C4-2B (cell line): ENCODE measurements at regions not wholly inside any gene's neighbourhood (a gene's known extent, or its start where the extent isn't known, plus 50 kb on each side); places are given as distances from the start of the nearest gene placed in this dataset.

Experiments used
- ZFX ChIP-seq: fragments of 450-650 bp; IDR thresholded peaks from 2 replicates; pipeline ENCODE4 v1.6.1; 2017
- TF ChIP-seq, protein P1 (sequence below): fragments of 450-650 bp; conservative IDR thresholded peaks from 2 replicates; pipeline ENCODE4 v1.5.1; 2017; ENCODE audit warnings: mild to moderate bottlenecking

DNA sequence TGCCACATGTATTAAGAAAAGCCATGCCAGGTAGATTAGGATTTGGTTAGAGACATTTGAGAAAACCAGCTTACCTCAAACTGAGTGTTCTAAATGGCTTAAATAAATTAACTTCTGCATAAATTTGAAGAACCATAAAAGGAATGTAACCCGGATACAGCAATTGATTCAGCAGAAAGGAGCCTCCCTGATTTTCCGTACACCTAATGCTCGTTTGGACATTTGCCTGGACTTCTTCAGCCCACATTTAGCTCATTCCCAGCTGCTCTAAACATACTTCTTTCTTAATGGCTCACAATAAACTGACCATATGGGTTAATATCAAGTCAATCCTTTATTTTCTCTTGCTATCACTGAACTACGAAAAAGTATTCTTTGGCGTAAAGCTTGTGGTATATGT, 392.4 kb downstream of the ZNF516 start:
- TF ChIP-seq, protein P1, sequence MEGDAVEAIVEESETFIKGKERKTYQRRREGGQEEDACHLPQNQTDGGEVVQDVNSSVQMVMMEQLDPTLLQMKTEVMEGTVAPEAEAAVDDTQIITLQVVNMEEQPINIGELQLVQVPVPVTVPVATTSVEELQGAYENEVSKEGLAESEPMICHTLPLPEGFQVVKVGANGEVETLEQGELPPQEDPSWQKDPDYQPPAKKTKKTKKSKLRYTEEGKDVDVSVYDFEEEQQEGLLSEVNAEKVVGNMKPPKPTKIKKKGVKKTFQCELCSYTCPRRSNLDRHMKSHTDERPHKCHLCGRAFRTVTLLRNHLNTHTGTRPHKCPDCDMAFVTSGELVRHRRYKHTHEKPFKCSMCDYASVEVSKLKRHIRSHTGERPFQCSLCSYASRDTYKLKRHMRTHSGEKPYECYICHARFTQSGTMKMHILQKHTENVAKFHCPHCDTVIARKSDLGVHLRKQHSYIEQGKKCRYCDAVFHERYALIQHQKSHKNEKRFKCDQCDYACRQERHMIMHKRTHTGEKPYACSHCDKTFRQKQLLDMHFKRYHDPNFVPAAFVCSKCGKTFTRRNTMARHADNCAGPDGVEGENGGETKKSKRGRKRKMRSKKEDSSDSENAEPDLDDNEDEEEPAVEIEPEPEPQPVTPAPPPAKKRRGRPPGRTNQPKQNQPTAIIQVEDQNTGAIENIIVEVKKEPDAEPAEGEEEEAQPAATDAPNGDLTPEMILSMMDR, result no peak
- TF ChIP-seq ZFX, result no peak
